Fibroblast of pulmonary artery (primary cell): ENCODE measurements at regions not wholly inside any gene's neighbourhood (a gene's known extent, or its start where the extent isn't known, plus 50 kb on each side); places are given as distances from the start of the nearest gene placed in this dataset.
A peak's percentile ranks its signal among the peaks of the same experiment; 100 is the strongest.
"Not testable (repeated sequence)": the region's sequence is repeated elsewhere in the genome, so short reads cannot be mapped to it uniquely, and the experiment has no call there.

ENCODE experiments used
- DNase-seq: peaks from one replicate; pipeline ENCODE4 v3.0.0-alpha.2; 2010; ENCODE audit warnings: low read depth
- H3K4me3 ChIP-seq: replicated peaks from 2 replicates; pipeline ENCODE4 v1.5.1; 2011; ENCODE audit warnings: low read depth, mild to moderate bottlenecking, control low read depth, low read length, moderate library complexity
- CTCF ChIP-seq: IDR thresholded peaks from 2 replicates; pipeline ENCODE4 v1.5.1; 2011; ENCODE audit warnings: mild to moderate bottlenecking, control low read depth, low read length, inconsistent platforms; ENCODE audit errors: missing control alignments

GRCh38 chr15:45804028-45804427 lies 169.2 kb downstream of the SQOR start:
- TF ChIP-seq CTCF, result no peak
- H3K4me3 ChIP-seq, result no peak overlapping the region
- no peak for DNase-seq

DNA sequence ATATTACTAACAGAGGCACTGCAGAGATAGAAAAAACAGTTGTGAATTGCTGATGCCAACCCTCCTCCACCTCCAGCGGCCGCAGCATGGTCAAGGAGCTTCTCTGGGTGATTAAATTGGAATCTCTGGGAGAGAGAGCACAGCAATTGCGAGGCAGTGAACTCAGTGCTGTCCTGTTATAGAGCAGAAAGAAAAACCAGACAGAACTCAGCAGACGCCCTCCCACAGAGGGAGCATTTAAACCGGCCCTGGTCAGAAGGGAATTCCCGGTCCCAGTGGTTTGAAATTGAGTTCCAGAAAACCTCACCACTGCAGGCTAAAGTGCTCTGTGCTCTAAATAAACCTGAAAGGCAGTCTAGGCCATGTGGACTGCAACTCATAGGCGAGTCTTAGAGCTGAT lies 175.4 kb downstream of the SQOR start:
- no peak for TF ChIP-seq CTCF

DNA sequence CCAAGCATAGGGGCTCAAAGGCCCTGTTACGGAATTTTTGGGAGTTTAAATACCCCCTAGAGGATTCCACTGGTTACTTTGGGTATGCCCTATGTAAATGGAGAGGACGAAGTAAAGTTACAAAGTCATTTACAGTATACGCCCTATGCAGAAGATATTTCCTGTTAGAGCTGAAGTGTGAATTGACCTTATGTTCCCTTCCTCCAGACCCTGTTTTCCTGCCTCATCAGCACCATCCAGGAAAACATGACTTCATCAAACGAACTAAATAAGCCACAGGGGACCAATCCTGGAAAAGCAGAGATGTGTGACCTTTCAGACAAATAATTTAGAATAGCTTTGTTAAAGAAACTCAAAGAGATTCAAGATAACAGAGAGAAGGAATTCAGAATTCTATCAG lies 177.4 kb downstream of the SQOR start:
- DNase-seq, result no peak
- H3K4me3 ChIP-seq, result no peak overlapping the region
- TF ChIP-seq CTCF, result no peak

More for the DNA sequence above, 175.4 kb downstream of the SQOR start:
- no peak for DNase-seq
- no peak overlapping the region for H3K4me3 ChIP-seq

DNA sequence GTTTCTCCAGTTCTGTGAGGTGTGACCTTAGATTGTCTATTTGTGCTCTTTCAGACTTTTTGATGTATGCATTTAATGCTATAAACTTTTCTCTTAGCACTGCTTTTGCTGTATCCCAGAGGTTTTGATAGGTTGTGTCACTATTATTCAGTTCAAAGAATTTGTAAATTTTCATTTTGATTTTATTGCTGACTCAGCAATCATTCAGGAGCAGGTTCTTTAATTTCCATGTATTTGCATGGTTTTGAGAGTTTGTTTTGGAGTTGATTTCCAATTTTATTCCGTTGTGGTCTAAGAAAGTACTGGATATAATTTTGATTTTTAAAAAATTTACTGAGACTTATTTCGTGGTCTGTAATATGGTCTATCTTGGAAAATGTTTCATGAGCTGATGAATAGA lies 182.7 kb downstream of the SQOR start:
- not testable (repeated sequence) for DNase-seq, H3K4me3 ChIP-seq

DNA sequence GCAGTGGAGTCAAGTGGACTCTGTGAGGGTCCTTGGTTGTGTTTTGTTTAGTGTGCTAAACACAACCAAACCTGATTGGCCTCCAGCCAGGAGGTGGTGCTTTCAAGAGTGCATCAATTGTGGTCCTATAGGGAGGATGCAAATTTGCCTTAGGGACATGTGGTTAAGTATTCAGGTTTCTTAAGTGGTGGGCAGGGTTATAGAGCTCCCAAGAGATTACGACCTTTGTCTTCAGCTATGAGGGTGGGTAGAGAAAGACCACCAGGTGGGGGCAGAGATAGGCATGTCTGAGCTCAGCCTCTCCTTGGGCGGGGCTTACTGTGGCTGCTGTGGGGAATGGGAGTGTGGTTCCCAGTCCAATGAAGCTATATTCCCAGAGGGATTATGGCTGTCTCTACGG lies 186.6 kb downstream of the SQOR start:
- no peak for TF ChIP-seq CTCF
- no peak for DNase-seq
- H3K4me3 ChIP-seq, result no peak overlapping the region

DNA sequence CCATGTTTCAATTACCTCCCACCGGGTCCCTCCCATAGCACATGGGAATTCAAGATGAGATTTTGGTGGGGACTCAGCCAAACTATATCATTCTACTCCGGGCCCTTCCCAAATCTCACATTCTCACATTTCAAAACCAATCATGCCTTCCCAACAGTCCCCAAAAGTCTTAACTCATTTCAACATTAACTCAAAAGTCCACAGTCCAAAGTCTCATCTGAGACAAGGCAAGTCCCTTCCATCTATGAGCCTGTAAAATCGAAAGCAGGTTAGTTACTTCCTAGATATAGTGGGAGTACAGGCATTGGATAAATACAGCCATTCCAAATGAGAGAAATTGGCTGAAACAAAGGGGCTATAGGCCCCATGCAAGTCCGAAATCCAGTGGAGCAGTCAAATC lies 188.1 kb downstream of the SQOR start:
- H3K4me3 ChIP-seq, result not testable (repeated sequence)

DNA sequence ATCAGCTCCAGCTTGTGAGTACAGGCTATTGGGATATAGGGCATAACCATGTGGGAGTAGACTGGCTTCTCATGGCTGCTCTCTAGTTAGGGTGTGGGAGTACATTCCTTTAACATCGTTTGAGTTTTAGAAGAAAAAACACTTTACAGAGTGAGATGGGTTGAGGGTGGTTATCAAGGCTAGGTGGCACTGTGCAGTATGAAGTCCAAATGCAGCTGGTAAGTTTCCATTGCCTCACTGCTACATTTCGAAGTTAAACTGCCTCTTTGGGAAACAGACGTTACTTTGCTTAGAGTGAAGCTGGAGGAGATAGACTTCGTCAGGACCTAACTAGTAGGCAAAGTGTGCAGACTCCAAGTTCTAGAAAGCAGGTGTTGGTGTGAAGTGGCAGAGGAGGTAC lies 192.4 kb downstream of the SQOR start:
- H3K4me3 ChIP-seq, result no peak overlapping the region
- no peak for TF ChIP-seq CTCF
- peak; percentile 6 for DNase-seq

More for the DNA sequence above, 188.1 kb downstream of the SQOR start:
- not testable (repeated sequence) for DNase-seq

DNA sequence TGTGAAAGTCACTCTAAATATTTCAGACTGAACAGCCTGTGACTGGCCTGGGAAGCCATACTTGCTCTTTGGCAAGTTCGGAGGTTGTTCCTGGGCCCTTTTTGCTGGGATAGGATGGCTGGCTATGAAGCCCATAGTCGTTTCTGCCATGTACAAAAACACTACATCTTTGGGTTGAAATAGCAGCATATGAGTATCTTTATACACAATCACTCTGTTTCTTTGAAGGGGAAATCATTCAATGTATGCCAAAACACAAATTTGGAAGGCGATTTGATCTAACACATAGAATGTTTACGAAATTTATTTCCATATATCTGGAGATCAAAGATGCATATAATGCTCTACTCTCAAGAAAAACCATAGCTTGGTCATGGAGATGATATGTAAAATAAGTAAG lies 192.9 kb downstream of the SQOR start:
- no peak for TF ChIP-seq CTCF
- DNase-seq, result no peak

More for the DNA sequence above, 192.9 kb downstream of the SQOR start:
- no peak overlapping the region for H3K4me3 ChIP-seq
